ENCODE measurements at regions not wholly inside any gene's neighbourhood (a gene's known extent, or its start where the extent isn't known, plus 50 kb on each side); places are given as distances from the start of the nearest gene placed in this dataset.

DNA sequence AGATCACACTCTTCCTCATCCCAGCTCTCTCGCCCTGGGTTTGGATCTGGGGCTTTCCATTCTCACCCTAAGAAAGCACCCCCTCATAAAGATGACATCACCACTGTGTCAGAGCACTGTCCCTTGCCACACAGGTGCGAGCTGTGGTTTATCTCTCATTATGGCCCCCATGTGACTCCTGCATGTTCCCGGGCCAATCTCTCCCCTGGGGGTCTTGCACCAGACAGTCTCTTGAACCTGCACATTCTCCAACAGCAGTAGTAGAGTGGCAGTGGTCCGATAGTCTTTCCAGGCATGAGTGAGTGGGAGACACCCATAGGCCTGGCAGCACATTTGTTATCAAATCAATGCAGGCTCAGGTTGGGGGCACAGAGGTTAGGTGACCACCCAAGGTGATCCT, 130.5 kb downstream of the HRH4 start:
- TF ChIP-seq Cebpa-rat (IDR thresholded peaks at IDR 0.05), result no peak
- no peaks in the 10 kb centered on the region for H4K20me1 ChIP-seq
- H3K36me3 ChIP-seq, result no peaks in the 10 kb centered on the region
- H3K4me2 ChIP-seq, result no peak overlapping the region
- no peaks in the 10 kb centered on the region for H3K27me3 ChIP-seq
- H3K9me3 ChIP-seq, result peaks cover 19% of the 10 kb centered on the region
- H3K4me3 ChIP-seq, result no peak overlapping the region
- H3K27ac ChIP-seq, result no peak overlapping the region
- no peaks in the 10 kb centered on the region for H3K4me1 ChIP-seq
- H3K9ac ChIP-seq, result no peak overlapping the region

DNA sequence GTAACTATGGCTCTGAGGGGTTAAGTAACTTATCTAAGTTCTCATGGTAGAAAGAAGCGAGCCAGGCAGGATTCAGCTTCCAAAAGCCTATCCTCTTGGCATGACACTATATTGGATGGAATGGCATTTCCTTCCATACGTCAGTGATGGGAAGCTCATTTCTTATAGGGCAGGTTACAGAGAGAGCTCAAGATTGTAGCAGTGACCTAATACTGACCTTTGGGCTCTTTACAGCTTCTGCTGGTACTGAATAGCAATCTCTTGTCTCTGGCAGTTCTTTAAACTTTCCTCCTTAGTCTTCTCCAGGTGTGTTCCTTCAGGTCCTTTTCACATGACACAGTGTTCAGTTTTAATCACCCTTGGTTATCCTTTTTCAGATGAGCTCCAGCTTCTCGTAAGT, 133.0 kb downstream of the HRH4 start:
- Histone ChIP-seq H4K20me1 (no peaks in the 10 kb centered on the region), H3K9me3 (peaks cover 19% of the 10 kb centered on the region), H3K4me3 (no peak overlapping the region), H3K36me3 (no peaks in the 10 kb centered on the region), H3K9ac (no peak overlapping the region), H3K4me2 (no peak overlapping the region), H3K27me3 (no peaks in the 10 kb centered on the region), H3K4me1 (no peaks in the 10 kb centered on the region), H3K27ac (no peak overlapping the region)
- TF ChIP-seq Cebpa-rat (IDR thresholded peaks at IDR 0.05), result no peak

GRCh38 chr18:24593886-24594285, 133.4 kb downstream of the HRH4 start:
- no peak overlapping the region for H3K4me3 ChIP-seq

DNA sequence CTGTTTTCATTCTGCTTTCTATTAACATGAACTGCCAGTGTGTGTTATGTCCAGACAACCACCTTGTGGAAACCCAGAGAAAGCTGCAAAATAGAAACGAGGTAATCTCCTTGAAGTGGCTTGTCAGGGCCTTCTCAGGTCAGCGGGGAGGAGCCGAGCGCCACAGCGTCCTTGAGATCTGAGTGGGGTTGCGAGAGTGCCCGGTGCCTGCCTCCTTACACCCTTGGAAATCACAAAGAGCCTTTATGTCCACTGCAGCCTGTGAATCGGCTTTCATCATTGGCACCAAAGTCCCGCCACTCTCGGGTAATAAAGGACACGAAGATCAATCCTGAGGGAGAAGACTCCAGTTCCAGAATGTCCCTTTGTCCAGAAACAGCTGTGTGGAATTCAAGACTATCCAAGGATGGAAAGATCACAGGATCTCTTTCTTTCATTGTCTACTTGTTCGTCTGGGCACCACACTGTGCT, 135.2 kb downstream of the HRH4 start:
- no peak overlapping the region for H3K27ac ChIP-seq
- TF ChIP-seq Cebpa-rat (IDR thresholded peaks at IDR 0.05), result no peak
- no peaks in the 10 kb centered on the region for H4K20me1 ChIP-seq
- H3K9ac ChIP-seq, result no peak overlapping the region
- H3K36me3 ChIP-seq, result no peaks in the 10 kb centered on the region
- H3K9me3 ChIP-seq, result peaks cover 19% of the 10 kb centered on the region
- no peak overlapping the region for H3K4me3 ChIP-seq
- no peak overlapping the region for H3K4me2 ChIP-seq
- no peaks in the 10 kb centered on the region for H3K4me1 ChIP-seq
- H3K27me3 ChIP-seq, result no peaks in the 10 kb centered on the region

More at GRCh38 chr18:24593886-24594285, 133.4 kb downstream of the HRH4 start:
- no peak overlapping the region for H3K27ac ChIP-seq
- H3K27me3 ChIP-seq, result no peaks in the 10 kb centered on the region
- no peak overlapping the region for H3K4me2 ChIP-seq
- no peak overlapping the region for H3K9ac ChIP-seq
- TF ChIP-seq Cebpa-rat (IDR thresholded peaks at IDR 0.05), result no peak
- H4K20me1 ChIP-seq, result no peaks in the 10 kb centered on the region
- no peaks in the 10 kb centered on the region for H3K36me3 ChIP-seq
- H3K9me3 ChIP-seq, result peaks cover 19% of the 10 kb centered on the region
- H3K4me1 ChIP-seq, result no peaks in the 10 kb centered on the region

GRCh38 chr18:24600076-24600654, 139.7 kb downstream of the HRH4 start:
- H4K20me1 ChIP-seq, result no peaks in the 10 kb centered on the region
- no peak for TF ChIP-seq Cebpa-rat (IDR thresholded peaks at IDR 0.05)
- no peak overlapping the region for H3K4me3 ChIP-seq
- no peaks in the 10 kb centered on the region for H3K36me3 ChIP-seq
- H3K9me3 ChIP-seq, result no peaks in the 10 kb centered on the region
- H3K4me2 ChIP-seq, result no peak overlapping the region
- H3K4me1 ChIP-seq, result no peaks in the 10 kb centered on the region
- H3K27me3 ChIP-seq, result no peaks in the 10 kb centered on the region
- H3K27ac ChIP-seq, result no peak overlapping the region
- H3K9ac ChIP-seq, result no peak overlapping the region

- H3K36me3 ChIP-seq, result no peaks in the 10 kb centered on the region
- no peak overlapping the region for H3K4me3 ChIP-seq
- H3K4me2 ChIP-seq, result no peak overlapping the region
- H3K27ac ChIP-seq, result no peak overlapping the region
- no peaks in the 10 kb centered on the region for H3K9me3 ChIP-seq
- TF ChIP-seq Cebpa-rat (IDR thresholded peaks at IDR 0.05), result no peak
- H3K4me1 ChIP-seq, result no peaks in the 10 kb centered on the region
- no peaks in the 10 kb centered on the region for H3K27me3 ChIP-seq
- no peak overlapping the region for H3K9ac ChIP-seq
- no peaks in the 10 kb centered on the region for H4K20me1 ChIP-seq
Measured at GRCh38 chr18:24601585-24601984, 141.1 kb downstream of the HRH4 start.

GRCh38 chr18:24602201-24602600, 141.8 kb downstream of the HRH4 start:
- Histone ChIP-seq H4K20me1 (no peaks in the 10 kb centered on the region), H3K27me3 (no peaks in the 10 kb centered on the region), H3K27ac (no peak overlapping the region), H3K4me3 (no peak overlapping the region), H3K9ac (no peak overlapping the region), H3K4me1 (no peaks in the 10 kb centered on the region), H3K9me3 (no peaks in the 10 kb centered on the region), H3K36me3 (no peaks in the 10 kb centered on the region), H3K4me2 (no peak overlapping the region)
- no peak for TF ChIP-seq Cebpa-rat (IDR thresholded peaks at IDR 0.05)

DNA sequence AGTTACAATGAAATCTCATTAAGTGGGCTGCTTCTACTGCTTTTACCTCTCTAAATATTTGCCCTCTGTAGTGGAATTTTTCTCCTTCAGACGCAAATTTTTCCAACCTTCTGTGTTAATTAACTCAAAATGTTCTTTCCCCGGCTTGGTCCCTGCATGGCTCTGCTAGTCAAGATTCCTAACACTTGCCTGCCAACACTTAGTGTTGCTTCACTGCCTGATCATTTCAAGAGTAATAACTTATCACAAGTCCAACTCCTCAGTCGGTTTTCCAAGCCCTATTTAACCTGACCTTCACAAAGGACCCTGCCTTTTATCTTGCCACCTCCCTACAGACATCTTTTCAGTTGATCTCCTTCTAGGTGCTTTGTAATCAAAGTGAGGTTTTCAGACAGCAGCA, 142.7 kb downstream of the HRH4 start:
- no peaks in the 10 kb centered on the region for H3K27me3 ChIP-seq
- H3K4me2 ChIP-seq, result no peak overlapping the region
- no peaks in the 10 kb centered on the region for H3K4me1 ChIP-seq
- no peaks in the 10 kb centered on the region for H4K20me1 ChIP-seq
- H3K9ac ChIP-seq, result no peak overlapping the region
- TF ChIP-seq Cebpa-rat (IDR thresholded peaks at IDR 0.05), result no peak
- no peaks in the 10 kb centered on the region for H3K9me3 ChIP-seq
- no peak overlapping the region for H3K4me3 ChIP-seq
- H3K27ac ChIP-seq, result no peak overlapping the region
- no peaks in the 10 kb centered on the region for H3K36me3 ChIP-seq

DNA sequence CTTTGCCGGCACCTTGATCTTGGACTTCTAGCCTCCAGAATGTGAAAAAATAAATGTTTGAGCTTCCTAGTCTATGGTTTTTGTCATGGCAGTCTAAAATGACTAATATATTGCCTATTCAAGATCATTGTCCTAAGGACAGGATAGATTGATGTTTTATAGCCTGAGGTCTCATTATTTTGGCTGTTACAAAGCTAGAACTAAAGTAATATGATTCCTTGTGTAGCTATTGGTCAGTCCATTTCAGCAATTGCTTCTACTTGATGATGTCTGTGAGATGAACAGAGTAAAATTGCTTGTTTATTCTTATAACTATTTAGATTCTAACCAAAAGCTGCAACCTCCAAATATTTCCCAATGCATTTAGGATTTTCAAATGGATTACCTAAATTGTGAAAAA, 145.0 kb downstream of the HRH4 start:
- no peak overlapping the region for H3K4me2 ChIP-seq
- no peak for TF ChIP-seq Cebpa-rat (IDR thresholded peaks at IDR 0.05)
- no peak overlapping the region for H3K9ac ChIP-seq
- no peaks in the 10 kb centered on the region for H3K9me3 ChIP-seq
- H3K4me3 ChIP-seq, result no peak overlapping the region
- no peak overlapping the region for H3K27ac ChIP-seq
- no peaks in the 10 kb centered on the region for H3K27me3 ChIP-seq
- H3K4me1 ChIP-seq, result no peaks in the 10 kb centered on the region
- no peaks in the 10 kb centered on the region for H3K36me3 ChIP-seq
- no peaks in the 10 kb centered on the region for H4K20me1 ChIP-seq

GRCh38 chr18:24609254-24609653, 148.8 kb downstream of the HRH4 start:
- Histone ChIP-seq H3K4me3 (no peak overlapping the region), H3K27me3 (no peaks in the 10 kb centered on the region), H3K9ac (no peak overlapping the region), H3K4me2 (no peak overlapping the region), H3K9me3 (no peaks in the 10 kb centered on the region), H3K27ac (no peak overlapping the region), H3K4me1 (no peaks in the 10 kb centered on the region; the same call in 1 of the 2 replicates), H3K36me3 (no peaks in the 10 kb centered on the region), H4K20me1 (no peaks in the 10 kb centered on the region)
- TF ChIP-seq Cebpa-rat (IDR thresholded peaks at IDR 0.05), result no peak

DNA sequence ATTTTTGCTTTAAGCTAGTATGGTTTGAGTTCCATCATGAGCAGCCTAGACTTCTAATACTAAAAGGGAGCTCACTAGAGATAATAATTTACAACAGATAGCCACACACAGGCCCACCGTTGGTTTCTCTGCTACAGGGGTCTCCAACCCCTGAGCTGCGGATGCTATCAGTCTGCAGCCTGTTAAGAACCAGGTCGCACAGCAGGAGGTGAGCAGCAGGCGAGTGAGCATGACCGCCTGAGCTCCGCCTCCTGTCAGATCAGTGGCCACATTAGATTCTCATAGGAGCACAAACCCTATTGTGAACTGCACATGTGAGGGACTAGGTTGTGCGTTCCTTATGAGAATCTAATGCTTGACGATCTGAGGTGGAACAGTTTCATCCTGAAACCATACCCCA, 150.6 kb downstream of the HRH4 start:
- Histone ChIP-seq H3K36me3 (no peaks in the 10 kb centered on the region), H3K4me2 (no peak overlapping the region), H3K9me3 (no peaks in the 10 kb centered on the region), H3K27me3 (no peaks in the 10 kb centered on the region), H3K4me1 (no peaks in the 10 kb centered on the region; the same call in 1 of the 2 replicates), H3K9ac (no peak overlapping the region), H3K27ac (no peak overlapping the region), H3K4me3 (no peak overlapping the region), H4K20me1 (no peaks in the 10 kb centered on the region)
- no peak for TF ChIP-seq Cebpa-rat (IDR thresholded peaks at IDR 0.05)

Data from BLaER1 (cell line).